COLO829 (cell line): ENCODE measurements at regions not wholly inside any gene's neighbourhood (a gene's known extent, or its start where the extent isn't known, plus 50 kb on each side); places are given as distances from the start of the nearest gene placed in this dataset.
"Not testable (repeated sequence)": the region's sequence is repeated elsewhere in the genome, so short reads cannot be mapped to it uniquely, and the experiment has no call there.

Experiments used
- DNase-seq: peaks from one replicate; pipeline ENCODE4 v3.0.0; 2012; ENCODE audit warnings: low spot score

- no peak for DNase-seq
Measured at GRCh38 chr11:122604621-122605020, 50.9 kb upstream of the UBASH3B start.

- DNase-seq, result no peak
Measured at GRCh38 chr11:122601141-122602125, 54.1 kb upstream of the UBASH3B start.

GRCh38 chr11:122600290-122600689, 55.2 kb upstream of the UBASH3B start:
- DNase-seq, result no peak

- no peak for DNase-seq
Measured at GRCh38 chr11:122599434-122599833, 56.1 kb upstream of the UBASH3B start.

- DNase-seq, result no peak
Measured at GRCh38 chr11:122598971-122599370, 56.6 kb upstream of the UBASH3B start.

GRCh38 chr11:122597511-122597910, 58.0 kb upstream of the UBASH3B start:
- no peak for DNase-seq

GRCh38 chr11:122594986-122595645, 60.4 kb upstream of the UBASH3B start:
- no peak for DNase-seq

- DNase-seq, result no peak
Measured at GRCh38 chr11:122593473-122594420, 61.8 kb upstream of the UBASH3B start.

GRCh38 chr11:122592641-122593040, 62.9 kb upstream of the UBASH3B start:
- DNase-seq, result no peak

GRCh38 chr11:122584670-122585069, 70.9 kb upstream of the UBASH3B start:
- no peak for DNase-seq

GRCh38 chr11:122580071-122580470, 75.5 kb upstream of the UBASH3B start:
- DNase-seq, result not testable (repeated sequence)

GRCh38 chr11:122578171-122578825, 77.2 kb upstream of the UBASH3B start:
- no peak for DNase-seq

GRCh38 chr11:122572592-122572991, 82.9 kb upstream of the UBASH3B start:
- DNase-seq, result no peak

GRCh38 chr11:122563761-122564160, 91.8 kb upstream of the UBASH3B start:
- no peak for DNase-seq

GRCh38 chr11:122559734-122560382, 95.7 kb upstream of the UBASH3B start:
- DNase-seq, result no peak

GRCh38 chr11:122559218-122559617, 96.3 kb upstream of the UBASH3B start:
- DNase-seq, result not testable (repeated sequence)

GRCh38 chr11:122557163-122557562, 98.4 kb upstream of the UBASH3B start:
- DNase-seq, result not testable (repeated sequence)

- DNase-seq, result no peak
Measured at GRCh38 chr11:122556605-122557004, 98.9 kb upstream of the UBASH3B start.

- no peak for DNase-seq
Measured at GRCh38 chr11:122538060-122538459, 117.5 kb upstream of the UBASH3B start.

- no peak for DNase-seq
Measured at GRCh38 chr11:122524898-122525297, 130.6 kb upstream of the UBASH3B start.
